ENCODE measurements at regions not wholly inside any gene's neighbourhood (a gene's known extent, or its start where the extent isn't known, plus 50 kb on each side); places are given as distances from the start of the nearest gene placed in this dataset.

DNA sequence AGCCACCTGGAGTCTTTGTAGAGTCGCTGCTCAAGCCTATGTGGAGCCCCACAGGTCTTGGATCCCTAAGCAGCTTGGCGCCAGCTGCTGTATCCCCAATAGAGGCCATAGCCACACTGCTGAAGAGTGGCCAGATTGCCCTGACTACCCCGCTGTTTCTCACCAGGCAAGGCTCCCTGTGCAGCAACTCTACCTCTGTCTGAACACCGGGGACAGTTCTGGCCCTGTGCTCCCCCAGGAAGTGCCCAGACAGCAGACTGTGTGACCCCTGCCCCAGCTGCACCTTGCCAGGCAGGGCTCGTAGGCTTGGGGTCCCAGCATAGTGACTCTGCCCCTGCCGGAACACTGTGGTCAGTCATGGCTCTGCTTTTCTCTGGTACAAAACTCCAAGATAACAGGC is 53.5 kb upstream of the GALNT13 start:
- WGBS (ENCODE audit: insufficient coverage): 93% methylated on average over 6 of the region's 6 CpGs
- Histone ChIP-seq H3K36me3 (ENCODE audit: control insufficient read depth, insufficient read depth, low read length) (no peaks in the 10 kb centered on the region), H3K4me3 (ENCODE audit: low read depth, low read length) (no peak overlapping the region), H3K27ac (ENCODE audit: low read depth, low read length) (no peak overlapping the region), H3K9me3 (ENCODE audit: control insufficient read depth, insufficient read depth, low read length) (no peaks in the 10 kb centered on the region), H3K27me3 (ENCODE audit: control insufficient read depth, insufficient read depth, low read length) (no peaks in the 10 kb centered on the region), H3K4me1 (ENCODE audit: control insufficient read depth, insufficient read depth, low read length) (no peaks in the 10 kb centered on the region)
- no peak for DNase-seq (ENCODE audit: low read depth in 4 of 6, low spot score in 6 of 6)

DNA sequence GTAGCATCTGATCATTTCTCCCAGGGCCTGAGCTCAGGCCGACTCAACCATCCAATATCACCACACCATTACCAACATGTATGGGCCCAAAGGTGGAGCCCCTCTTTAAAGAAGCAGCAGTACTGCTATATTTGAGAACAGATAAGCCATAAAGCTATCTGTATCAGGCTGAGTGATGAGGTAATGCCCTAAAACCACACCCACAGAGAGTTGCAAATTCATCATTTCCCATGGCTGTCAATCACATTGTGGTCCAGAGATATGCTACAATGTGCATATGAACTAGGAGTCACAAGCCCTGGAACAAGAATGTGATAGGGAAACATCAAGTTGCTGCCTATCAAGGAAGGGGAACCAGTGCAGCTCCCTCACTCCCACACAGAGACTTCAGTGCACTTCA is 52.6 kb upstream of the GALNT13 start:
- no CpG with 5 or more reads among the region's 1 CpG for WGBS (ENCODE audit: insufficient coverage)
- no peak for DNase-seq (ENCODE audit: low read depth in 4 of 6, low spot score in 6 of 6)
- H3K27ac ChIP-seq (ENCODE audit: low read depth, low read length): no peak overlapping the region
- H3K36me3 ChIP-seq (ENCODE audit: control insufficient read depth, insufficient read depth, low read length): no peaks in the 10 kb centered on the region
- H3K9me3 ChIP-seq (ENCODE audit: control insufficient read depth, insufficient read depth, low read length): no peaks in the 10 kb centered on the region
- no peaks in the 10 kb centered on the region for H3K27me3 ChIP-seq (ENCODE audit: control insufficient read depth, insufficient read depth, low read length)
- H3K4me1 ChIP-seq (ENCODE audit: control insufficient read depth, insufficient read depth, low read length): no peaks in the 10 kb centered on the region
- no peak overlapping the region for H3K4me3 ChIP-seq (ENCODE audit: low read depth, low read length)

DNA sequence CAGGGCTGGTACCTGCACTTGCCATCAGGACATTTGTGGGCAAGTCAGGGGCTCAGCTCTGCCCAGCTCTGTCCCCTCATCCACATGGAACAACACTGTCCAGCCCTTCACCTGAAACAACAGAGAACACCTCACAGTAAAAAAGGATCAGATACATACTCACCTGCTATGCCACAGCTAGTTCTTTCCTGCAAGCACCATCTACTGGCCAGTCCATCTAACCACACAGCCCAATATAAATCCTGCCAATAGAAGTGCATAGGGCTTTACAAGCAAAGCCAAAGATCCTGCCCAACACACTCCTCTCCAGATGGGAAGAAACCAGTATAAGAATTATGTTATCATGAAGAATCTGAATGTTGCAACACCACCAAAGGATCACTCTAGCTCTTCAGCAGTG is 52.2 kb upstream of the GALNT13 start:
- no peaks in the 10 kb centered on the region for H3K36me3 ChIP-seq (ENCODE audit: control insufficient read depth, insufficient read depth, low read length)
- H3K4me3 ChIP-seq (ENCODE audit: low read depth, low read length): no peak overlapping the region
- H3K27me3 ChIP-seq (ENCODE audit: control insufficient read depth, insufficient read depth, low read length): no peaks in the 10 kb centered on the region
- H3K4me1 ChIP-seq (ENCODE audit: control insufficient read depth, insufficient read depth, low read length): no peaks in the 10 kb centered on the region
- DNase-seq (ENCODE audit: low read depth in 4 of 6, low spot score in 6 of 6): no peak
- H3K9me3 ChIP-seq (ENCODE audit: control insufficient read depth, insufficient read depth, low read length): no peaks in the 10 kb centered on the region
- no peak overlapping the region for H3K27ac ChIP-seq (ENCODE audit: low read depth, low read length)

All from spinal cord (tissue), 9 donors.